HT-29 (cell line): ENCODE measurements at regions not wholly inside any gene's neighbourhood (a gene's known extent, or its start where the extent isn't known, plus 50 kb on each side); places are given as distances from the start of the nearest gene placed in this dataset.
"Not testable (repeated sequence)": the region's sequence is repeated elsewhere in the genome, so short reads cannot be mapped to it uniquely, and the experiment has no call there.

Experiments used
- DNase-seq: peaks from one replicate; pipeline ENCODE4 v3.0.0-alpha.2; 2015; ENCODE audit warnings: low spot score

DNA sequence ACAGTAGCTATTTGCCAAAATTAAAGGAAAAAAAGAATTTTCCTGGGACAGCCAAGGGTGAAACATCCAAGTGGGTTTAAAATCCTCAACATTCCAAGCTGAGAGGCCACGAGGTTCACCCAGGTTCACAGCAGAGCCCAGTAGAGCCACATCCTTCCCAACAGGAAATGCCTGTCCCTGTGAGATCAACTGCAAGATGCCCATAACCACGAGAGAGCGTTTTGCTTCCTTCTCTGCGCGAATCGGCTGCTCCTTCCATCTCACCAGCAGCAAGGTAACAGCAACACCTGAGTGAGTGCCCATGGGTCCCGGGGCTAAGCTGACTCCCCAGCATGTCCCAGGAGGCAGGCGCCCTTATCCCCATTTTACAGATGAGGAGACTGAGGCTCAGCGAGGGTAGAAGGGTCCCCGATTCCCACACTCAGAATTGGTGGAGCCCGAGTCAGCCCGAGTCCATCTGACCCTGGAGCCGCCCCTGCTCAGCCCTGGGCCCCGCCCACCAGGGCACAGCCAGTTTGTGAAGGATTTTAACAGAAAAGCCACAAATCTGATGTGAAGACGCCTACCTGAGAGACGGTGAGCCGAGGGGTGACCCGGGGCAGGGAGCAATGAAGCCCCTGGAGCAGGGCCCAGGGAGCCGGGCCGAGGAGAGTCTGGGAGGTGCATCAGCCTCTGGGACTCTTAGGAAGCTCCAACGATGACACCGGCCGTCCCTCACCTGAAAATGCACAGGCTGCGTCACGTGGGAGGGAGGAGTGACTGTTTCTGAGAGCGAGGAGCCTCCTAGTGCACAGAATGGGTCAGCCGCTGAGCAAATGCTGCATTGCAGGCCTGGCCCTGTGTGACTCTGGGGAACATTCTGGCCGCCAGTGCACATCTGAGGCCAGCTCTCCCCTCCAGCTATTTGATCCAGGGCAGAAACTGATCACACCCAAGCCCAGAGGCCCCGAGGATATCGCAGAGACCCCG is 236.9 kb upstream of the SFSWAP start:
- no peak for DNase-seq

DNA sequence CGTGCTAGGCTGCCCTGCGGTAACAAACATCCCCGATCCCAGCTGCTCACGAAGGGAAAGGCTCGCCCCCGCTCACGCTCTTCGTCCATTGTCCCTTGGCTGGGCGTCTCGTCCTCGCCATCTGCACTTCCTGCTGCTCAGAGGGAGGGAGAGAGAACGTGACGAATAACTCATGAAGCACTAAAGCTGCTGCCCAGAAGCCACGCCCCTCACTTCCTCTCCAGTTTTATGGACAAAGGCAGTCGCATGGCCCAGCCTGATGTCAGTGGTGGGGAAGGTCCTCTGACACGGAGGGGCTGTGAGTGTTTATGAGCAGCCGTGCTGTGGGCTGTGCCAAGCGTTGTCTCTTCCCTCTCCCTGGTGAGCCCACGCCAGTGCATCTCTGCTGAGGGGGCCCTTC is 235.9 kb upstream of the SFSWAP start:
- not testable (repeated sequence) for DNase-seq

DNA sequence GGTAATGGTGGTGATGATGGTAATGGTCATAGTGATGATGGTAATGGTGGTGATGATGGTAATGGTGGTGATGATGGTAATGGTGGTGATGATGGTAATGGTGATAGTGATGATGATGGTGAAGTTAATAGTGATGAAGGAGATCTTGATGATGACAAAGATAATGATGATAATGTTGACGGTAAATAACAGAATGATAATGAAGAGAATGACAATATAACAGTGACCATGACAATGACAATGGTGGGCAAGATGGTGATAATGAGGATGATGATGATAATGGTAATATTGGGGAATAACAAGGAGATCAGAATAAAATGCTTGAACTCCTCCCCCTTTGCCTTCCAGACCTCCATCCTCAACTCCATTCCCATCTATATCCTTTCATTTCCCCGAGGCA is 233.3 kb upstream of the SFSWAP start:
- DNase-seq: no peak

DNA sequence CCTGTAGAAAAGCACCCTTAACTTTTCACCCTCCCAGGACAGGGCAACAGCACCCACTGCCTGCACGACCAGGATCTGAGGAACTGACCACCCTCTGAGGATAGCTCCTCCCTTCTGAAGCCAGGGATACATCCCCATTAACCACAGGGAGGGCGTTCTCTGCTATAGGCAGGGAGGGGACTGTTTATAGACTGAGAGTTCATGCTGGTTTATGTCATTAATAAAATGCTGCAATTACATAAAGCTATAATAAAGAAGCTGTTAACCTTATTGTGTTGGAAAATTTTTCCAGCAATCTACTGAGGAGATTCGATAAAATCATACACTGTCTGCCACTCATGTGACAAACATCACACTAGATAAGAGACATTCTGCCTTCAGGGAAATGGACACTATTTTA is 232.4 kb upstream of the SFSWAP start:
- DNase-seq: no peak

DNA sequence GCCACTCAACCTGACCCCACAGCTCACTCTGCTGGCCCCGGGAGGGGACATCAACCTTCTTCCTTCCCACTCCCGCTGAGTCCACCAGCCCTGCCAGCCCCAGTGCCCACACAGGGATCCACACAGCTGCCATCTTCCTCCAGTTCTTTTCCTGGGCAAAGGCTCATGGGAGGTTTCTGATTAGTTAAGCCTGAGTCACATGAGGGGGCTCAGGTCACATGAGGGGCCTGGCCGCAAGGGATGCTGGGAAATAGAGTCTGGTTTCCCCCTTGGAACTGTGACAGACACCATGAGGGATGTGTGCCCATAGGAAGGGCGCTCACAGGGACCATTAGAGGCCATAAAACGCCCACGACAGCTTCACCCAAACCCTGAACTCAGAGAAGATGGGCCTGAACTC is 228.7 kb upstream of the SFSWAP start:
- no peak for DNase-seq

DNA sequence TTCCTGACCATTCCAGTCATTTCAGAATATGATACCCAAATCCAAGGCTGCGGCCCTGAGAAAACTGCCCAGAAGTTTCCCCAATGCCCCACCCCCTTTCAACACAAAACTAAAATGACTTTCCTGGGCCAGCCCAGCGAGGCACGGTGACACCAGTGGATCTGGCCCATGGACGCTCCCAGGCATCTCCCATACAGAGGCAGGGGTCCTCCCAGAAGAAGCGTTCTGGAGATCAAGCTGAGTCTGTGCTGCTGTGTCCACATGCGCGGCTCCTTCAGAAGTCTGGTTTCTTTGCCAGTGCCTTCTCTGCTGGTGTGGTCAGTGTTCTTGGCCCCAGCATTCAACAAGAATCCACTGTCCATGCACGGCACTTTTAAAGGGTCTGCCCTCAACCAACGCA is 228.2 kb upstream of the SFSWAP start:
- no peak for DNase-seq

DNA sequence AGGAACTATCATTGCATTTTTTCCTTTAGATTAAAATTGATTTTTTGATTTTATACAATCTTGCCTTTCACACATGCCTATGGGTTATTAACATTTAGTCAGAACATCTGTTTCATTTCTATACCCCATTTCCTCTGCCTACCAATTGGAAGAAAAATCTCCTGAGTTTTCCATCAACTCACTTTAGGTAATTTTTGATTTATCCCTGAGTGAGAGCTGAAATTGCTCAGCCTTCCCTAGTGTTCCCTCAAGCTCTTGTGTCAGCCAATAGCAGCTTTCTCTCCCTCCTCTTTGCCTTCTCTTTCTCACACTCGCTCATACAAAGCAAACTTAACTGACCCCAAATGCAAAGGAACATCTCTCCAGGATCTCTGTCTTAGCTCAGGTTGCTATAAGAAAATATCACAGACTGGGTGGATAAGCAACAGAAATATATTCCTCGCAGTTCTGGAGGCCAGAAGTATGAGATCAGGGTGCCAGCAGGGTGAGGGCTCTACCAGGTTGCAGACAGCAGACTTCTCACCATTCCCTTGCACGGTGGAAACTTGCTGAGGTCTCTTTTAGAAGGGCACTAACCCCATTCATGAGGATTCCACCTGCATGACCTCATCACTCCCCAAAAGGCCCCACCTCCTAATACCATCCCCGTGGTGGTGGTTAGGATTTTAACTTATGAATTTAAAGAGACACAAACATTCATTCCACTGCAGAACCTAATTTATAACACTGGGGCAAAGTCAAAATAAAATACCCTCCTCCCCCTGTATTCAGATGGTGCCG is 224.2 kb upstream of the SFSWAP start:
- DNase-seq: no peak

DNA sequence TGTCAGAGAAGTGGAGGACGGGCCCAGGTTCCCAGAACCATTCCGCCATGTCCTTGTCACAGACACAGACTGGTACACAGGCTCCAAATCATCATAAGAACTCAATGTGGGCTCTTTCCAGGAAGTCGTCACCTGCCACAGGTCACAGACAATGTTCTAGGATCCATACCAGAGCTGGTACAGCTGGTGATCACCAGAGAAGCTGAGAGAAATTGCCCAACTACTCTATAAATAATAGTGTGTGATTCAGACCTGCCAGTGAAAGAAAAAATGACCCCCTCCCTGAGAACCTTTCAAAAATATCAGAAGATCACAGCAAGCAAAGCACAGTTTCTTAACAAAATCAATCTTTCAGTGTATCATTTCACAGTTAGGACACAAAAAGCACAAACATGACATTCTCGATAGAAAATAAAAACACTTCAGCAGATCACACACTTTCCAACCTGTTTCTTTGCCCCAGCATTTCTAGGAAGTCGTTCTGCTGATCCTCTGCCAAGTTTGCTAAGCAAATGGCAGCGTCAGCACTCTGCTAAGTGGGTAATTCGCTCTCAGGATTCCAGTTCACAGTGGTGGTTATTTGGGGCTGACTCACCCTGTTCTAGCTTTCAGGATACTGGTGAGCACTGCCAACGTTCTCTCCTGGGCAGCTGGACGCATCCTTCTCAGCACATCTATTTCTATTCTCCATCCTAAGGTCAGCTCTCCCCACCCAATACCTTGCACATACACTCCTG is 223.3 kb upstream of the SFSWAP start:
- DNase-seq: no peak

DNA sequence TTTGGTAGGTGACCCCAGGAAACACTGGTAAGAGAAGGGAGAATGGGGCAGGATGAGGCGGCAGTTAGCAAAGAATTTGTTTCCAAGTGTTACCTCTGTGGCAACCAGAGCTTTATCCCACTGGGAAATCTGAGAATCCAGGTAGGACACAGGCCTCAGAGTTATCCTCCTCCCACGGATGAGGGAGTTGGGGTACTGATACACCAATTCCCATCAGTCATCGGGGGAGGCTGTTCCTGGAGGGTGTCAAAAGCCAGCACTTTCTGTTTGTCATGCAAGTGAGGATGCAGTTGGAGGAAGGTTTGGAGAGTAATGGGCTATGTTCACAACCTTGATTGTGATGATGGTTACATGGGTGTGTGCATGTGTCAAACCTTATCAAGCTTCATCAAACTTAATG is 221.2 kb upstream of the SFSWAP start:
- no peak for DNase-seq

DNA sequence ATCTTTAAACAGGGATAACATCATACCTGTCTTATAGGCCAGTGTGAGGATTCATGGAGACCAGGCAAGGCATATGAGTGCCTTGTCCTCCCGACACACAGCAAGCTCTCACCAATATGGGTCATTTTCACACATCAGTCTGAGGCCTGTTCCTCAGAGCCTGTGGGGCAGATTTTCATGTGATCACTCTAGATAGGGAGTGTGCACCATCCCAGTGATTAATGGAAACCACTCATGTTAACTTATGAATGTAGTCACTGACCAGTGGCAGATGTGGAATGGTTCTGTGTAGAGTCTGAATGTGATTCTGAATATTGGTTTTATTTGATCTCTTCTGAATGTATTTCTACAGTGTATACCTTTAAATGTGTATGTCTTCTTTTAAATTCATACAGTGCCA is 219.7 kb upstream of the SFSWAP start:
- no peak for DNase-seq

DNA sequence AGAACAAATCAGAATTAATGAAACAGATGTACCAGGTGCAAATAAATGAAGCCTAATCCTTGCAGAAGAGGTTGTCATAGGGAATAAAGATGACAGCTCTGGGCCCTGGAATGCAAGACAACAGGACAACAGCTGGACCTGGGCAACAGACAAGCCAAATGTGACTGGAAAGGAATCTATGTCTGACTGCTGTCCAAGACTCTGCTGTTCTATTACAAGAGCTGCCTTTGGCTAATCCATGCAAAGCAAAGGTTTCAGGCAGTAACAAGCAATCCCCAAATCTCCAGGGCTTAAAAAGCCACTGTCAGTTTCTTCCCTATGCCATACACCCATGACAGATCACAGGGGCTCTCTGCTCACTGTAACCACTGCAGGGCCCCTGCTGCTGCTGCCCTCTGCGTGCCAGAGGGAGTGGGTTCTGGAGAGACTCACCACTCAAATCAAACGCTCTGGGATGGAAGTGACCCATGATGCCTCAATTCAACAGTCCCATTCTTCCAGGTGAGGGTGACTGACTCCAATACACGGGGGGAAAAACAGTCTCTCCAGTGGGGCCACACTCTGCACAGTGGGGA is 218.9 kb upstream of the SFSWAP start:
- DNase-seq: no peak

DNA sequence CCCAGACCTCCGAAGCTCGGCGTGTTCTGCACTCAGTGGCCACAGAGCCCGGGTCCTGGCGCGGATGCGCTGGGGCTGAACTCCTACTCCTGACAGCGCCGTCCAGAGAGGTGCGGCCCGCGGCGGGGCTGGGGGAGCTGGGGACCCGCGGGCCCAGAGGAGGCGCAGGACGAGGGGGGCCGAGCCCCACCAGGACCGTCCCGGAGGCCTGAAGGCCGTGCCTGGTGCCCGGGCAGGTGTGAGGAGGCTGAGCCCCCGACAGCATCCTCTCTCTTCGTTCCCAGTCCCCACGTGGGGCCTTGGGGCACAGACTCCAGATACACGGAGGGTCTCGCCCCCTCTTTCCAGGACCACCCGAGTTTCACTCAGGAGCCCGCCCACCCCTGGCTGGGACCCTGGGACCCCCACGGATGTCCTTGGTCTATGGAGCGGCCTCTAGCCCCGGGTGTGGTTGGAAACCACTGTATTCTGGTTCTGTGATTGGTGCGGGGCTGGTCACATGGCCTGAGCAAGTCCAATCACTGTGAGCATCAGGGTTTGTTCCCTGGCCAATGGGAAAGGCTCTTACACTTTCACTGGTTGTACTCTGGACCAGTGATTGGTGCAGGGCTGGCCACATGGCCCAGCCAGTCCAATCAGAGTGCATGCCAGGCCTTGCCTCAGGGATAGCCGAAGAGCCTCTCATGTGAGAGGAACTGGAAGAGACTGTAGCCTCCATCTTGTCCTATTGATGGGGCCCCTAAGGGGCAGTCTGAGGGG is 217.6 kb upstream of the SFSWAP start:
- no peak for DNase-seq

DNA sequence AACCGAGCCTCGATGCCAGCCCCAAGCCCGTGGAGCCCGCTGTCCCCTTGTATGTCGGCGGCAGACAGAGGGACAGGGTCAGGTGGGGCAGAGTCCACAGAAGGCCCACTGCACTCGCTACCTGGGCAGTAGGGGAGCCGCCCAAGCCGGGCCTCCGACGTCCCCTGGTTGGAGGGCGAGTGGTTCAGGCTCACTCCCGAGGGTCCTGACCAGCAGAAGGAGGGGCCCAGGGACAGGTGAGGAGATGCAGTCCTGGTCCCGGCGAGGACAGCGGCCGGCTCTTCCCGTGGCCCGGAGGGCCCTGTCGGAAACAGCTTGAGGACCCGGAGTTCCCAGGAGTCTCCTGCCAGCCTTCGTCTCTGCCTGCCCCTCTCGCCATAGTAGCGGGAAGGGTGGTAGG is 216.7 kb upstream of the SFSWAP start:
- DNase-seq: no peak

DNA sequence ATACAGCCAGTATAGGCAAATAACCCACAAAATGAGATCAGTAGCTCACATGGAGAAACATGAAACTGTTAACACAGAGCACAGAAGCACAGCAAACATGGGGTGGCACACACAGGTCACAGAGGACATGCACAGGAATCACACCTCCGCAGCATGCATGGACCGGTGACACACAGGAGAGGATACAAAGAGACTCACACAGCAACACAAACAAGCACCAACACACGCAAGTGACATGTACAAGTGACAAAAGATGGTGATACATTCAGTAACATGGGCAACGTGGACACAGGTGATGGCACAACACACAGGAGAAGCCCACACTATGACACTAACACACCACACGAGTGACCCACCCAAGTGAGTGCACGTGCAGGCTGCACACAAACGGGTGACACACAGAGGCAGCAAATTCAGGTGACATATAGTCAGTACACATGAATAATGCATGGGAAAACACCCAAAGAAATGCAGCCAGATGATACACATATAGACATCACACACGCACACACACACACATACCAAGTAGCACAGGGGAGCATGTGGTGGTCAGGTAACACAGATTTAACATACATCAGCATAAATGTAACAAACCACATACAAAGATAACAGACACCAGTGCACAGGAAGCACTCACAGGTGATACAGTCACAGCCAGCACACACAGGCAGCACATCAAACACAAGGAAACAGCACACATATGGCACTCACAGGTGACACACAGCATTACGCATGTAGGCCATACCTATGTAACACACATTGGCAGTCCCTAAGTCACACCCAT is 216.0 kb upstream of the SFSWAP start:
- no peak for DNase-seq

DNA sequence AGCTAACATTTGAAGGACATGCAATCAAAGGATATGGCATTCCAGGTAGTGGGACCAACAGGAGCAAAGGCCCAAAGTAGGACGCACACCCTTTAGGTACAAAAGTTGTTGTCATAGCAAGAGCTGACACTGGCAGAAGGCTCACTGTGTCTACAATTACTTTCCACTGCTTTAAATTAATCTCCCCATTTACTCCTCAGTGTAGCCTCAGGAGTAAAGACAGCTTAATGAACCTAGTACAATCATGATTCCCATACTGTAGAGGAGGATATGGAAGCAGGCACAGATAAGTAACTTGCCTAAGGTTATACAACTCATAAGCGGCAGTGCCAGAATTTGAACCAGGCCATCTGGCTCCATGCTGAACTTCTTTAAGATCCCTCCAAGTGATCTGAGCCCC is 212.9 kb upstream of the SFSWAP start:
- DNase-seq: no peak

DNA sequence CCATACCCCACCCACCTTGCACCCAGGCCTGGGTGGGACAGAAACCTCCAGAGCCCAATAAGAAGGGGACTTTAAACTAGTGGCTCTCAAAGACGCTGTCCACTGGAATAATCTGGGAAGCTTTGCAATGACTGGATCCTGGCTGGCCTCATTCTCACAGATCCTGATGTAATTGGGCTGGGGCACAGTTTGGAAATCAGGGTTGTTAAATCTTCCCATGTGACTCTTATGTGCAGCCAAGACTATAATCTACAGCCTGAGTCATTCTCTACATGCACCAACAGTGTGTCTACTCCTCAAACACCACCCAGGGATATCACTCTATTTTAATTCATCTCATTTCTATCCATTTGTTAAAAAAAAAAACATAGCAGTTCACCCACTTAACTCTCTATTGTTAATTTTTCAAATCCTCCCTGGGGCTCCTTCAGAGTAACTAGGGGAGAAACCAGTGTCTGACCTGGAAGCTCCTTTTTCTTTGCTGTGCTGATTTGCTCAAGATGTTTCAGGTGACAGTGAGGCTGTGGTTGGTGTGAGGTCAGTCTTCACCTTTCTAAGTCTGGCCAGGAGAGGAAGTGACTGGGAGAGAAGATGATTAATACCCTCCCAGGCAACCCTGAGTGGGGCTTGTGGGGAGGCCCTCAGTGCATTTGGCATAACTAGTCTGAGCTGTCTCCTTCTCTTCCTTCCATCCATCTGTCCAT is 211.6 kb upstream of the SFSWAP start:
- DNase-seq: no peak

DNA sequence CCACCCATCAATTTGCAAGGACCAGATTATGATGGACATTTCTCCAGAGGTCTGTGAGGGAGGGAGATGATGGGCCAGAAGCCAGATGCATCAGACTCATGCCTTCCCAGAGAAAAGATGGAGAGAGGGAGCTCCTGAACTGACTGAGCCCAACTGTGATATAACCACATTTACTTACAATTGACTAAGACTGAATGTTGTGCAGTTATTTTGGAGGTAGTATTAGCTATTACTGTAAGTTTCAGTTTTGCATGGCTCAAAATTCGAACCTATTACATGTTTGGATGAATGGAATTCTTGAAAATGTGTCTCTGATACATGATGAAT is 211.1 kb upstream of the SFSWAP start:
- no peak for DNase-seq

DNA sequence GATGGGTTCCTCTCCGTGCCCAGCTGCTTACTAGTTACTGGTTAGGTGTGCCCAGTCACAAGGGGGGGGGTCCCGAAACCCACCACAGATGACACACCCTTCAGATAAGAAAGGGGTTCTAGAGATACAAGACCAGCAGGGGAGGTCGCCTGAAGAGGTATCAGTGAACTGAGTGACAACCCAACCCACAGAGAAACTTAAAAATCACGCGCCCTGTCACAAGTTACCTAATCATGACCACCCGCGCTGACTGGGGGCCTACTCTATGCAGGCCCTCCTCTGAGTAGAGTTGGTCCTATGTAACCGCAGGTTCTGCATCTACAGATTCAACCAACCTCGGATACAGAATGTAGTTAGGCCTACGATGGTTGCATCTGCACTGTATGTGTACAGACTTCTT is 210.3 kb upstream of the SFSWAP start:
- no peak for DNase-seq

DNA sequence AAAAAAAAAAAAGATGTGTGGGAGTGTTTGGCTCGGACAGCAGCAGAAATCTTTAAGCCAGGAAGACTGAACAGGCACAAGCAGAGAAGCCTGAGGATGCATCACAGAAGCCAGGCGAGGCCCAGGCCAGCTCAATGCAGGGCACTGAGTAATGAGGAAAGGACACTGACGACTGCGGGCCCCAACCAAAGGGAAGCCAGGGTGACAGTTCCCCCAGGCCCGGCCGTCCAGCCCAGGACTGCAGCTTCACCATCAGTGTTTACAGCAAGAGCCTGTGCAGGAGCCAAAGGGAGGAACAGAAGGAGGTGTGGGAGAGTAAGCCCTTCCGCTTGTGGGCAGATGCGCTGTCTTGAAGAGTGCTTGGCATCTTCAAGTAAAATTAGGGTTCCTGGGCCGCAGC is 205.3 kb upstream of the SFSWAP start:
- DNase-seq: no peak

DNA sequence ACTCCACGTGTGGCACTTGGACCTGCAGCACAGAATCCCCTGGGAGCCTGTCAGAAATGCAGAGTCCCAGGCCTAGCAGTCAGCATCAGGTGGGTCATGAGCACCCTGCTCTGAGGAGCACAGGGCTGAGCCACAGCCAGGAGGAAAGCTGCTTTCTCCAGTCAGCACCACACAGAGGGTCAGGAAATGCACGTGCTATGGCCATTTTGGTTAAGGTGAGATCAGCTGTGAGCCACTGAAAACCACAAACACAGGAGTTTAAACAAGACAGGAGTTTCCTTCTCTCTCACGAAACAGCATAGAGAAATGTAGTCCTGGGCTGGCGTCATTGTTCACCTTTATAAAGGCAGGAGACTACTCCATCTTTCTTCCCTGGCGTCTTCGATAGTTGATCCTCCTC is 204.5 kb upstream of the SFSWAP start:
- no peak for DNase-seq
